ENCODE measurements at regions not wholly inside any gene's neighbourhood (a gene's known extent, or its start where the extent isn't known, plus 50 kb on each side); places are given as distances from the start of the nearest gene placed in this dataset.

DNA sequence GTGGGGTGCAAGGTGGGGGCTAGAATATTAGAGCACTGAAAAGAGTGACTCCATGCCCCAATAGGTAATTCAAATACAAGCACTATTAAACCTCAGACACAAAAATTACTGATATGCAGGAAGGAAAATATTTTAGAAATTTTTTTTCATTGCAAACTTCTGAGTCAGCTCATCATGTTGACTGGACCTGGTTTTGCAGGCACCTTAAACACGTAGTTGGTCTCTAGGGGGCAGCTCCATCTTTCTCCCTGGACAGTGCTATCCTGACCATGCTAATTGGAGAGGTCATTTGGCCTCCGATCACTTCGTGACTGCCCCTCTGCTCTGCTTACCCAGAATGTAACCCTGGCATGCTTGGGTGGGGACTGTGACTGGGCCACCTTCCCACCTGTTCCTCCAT lies 368.4 kb upstream of the MKI67 start:
- no peak overlapping the region for H3K4me3 ChIP-seq (ENCODE audit: low read depth, low read length)
- TF ChIP-seq, protein P1, sequence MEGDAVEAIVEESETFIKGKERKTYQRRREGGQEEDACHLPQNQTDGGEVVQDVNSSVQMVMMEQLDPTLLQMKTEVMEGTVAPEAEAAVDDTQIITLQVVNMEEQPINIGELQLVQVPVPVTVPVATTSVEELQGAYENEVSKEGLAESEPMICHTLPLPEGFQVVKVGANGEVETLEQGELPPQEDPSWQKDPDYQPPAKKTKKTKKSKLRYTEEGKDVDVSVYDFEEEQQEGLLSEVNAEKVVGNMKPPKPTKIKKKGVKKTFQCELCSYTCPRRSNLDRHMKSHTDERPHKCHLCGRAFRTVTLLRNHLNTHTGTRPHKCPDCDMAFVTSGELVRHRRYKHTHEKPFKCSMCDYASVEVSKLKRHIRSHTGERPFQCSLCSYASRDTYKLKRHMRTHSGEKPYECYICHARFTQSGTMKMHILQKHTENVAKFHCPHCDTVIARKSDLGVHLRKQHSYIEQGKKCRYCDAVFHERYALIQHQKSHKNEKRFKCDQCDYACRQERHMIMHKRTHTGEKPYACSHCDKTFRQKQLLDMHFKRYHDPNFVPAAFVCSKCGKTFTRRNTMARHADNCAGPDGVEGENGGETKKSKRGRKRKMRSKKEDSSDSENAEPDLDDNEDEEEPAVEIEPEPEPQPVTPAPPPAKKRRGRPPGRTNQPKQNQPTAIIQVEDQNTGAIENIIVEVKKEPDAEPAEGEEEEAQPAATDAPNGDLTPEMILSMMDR (IDR thresholded peaks at IDR 0.05; ENCODE audit: insufficient read depth, low read length, poor library complexity, severe bottlenecking) = no peak
- no peaks in the 10 kb centered on the region for H3K27me3 ChIP-seq (ENCODE audit: control insufficient read depth, insufficient read depth, low read length)
- no peak for DNase-seq (ENCODE audit: low read depth)
- H3K36me3 ChIP-seq (ENCODE audit: control insufficient read depth, insufficient read depth, low read length) = no peaks in the 10 kb centered on the region

DNA sequence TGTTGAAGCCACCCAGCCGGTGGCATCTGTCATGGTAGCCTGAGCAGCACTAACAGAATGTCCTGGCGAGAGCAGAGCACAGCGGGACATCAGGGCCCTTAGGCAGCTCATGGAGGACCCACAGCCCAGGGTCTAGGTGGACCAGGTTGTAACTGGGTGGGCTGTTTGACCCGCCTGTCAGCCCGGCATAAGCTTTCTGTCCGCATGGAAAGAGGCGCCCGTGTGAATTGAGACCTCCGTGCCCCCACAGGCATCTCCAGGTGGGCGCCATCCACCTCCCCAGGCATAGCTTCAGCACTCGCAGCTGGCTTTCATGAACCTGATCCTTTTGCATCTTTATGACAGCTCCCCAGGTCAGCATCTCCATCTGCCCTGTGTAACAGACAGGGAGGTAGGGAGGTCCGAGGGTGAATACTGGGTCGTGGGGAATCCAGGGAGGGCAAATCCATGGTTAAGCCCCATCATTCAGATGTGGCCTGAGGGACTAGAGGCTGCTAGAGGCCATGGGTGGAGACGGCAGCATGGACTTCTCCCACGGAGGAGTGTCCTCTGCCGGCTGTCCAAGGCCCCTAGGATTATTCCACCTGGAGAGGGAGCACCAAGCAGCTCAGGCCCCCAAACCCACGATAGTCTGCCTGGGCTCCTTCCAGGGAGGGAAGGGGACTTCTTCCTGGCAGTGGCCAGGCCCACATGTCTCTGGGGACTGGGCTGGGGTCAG lies 371.6 kb upstream of the MKI67 start:
- H3K36me3 ChIP-seq (ENCODE audit: control insufficient read depth, insufficient read depth, low read length) = no peaks in the 10 kb centered on the region
- no peak for DNase-seq (ENCODE audit: low read depth)
- H3K4me3 ChIP-seq (ENCODE audit: low read depth, low read length) = no peak overlapping the region
- H3K27me3 ChIP-seq (ENCODE audit: control insufficient read depth, insufficient read depth, low read length) = no peaks in the 10 kb centered on the region
- TF ChIP-seq, protein P1 (IDR thresholded peaks at IDR 0.05; ENCODE audit: insufficient read depth, low read length, poor library complexity, severe bottlenecking) = no peak

DNA sequence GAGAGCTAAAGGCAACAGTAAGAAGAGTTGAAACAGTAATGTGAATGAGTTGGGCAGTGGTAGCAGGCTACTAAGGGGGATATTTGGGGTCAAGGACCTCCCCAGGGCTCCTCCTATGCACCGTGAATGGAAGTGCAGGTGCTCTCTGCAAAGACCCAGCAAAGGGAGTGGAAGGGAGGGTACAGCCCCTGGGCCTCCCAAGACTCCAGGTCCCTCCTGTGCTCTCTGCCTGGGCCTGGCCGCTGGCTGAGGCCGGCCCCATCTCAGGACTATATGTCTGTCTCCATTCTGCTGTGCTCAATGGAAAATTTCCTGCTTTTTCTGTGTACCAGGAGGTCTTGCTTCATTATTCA lies 372.1 kb upstream of the MKI67 start:
- Histone ChIP-seq H3K4me3 (ENCODE audit: low read depth, low read length) (no peak overlapping the region), H3K36me3 (ENCODE audit: control insufficient read depth, insufficient read depth, low read length) (no peaks in the 10 kb centered on the region), H3K27me3 (ENCODE audit: control insufficient read depth, insufficient read depth, low read length) (no peaks in the 10 kb centered on the region)
- TF ChIP-seq, protein P1 (IDR thresholded peaks at IDR 0.05; ENCODE audit: insufficient read depth, low read length, poor library complexity, severe bottlenecking) = no peak
- no peak for DNase-seq (ENCODE audit: low read depth)

DNA sequence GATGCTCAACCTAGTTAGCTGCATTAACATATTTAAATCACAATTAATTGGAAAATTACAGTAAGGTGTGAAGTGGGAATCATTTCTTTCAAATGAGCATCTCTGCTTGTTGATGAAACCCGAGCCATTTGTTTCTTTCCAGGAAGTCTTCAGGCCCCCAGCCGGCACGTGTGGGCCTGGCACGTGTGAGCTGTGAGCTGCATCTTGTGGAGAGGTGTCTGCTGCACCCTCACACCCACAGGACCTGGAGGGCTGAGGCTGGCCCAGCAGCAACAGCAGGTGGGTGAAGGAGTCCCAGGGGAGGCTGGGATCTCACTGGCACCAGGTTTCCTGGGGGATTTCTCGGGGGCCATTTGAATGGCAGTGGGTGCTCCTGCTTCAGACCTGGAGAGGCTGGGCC lies 372.5 kb upstream of the MKI67 start:
- TF ChIP-seq, protein P1 (IDR thresholded peaks at IDR 0.05; ENCODE audit: insufficient read depth, low read length, poor library complexity, severe bottlenecking) = no peak
- no peak for DNase-seq (ENCODE audit: low read depth)
- Histone ChIP-seq H3K27me3 (ENCODE audit: control insufficient read depth, insufficient read depth, low read length) (no peaks in the 10 kb centered on the region), H3K36me3 (ENCODE audit: control insufficient read depth, insufficient read depth, low read length) (no peaks in the 10 kb centered on the region), H3K4me3 (ENCODE audit: low read depth, low read length) (no peak overlapping the region)

DNA sequence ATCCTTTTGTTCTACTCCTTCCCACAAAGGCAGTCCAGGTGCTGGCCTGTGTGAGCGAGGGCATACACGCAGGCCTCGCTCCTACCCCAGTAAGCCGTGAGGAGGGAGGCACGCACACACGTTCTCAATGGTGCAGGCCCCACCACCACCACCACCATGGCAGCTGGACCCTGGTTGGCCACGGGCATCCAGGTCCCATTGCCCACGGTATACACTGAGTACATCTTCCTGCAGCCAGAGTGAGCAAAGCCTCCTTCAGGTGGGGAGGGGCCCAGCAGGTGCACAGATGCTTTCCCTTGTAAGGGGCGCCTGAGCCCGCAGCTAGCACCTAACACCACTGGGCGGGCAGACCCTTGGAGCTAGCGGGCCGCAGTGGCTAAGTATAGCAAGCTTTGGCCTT lies 373.3 kb upstream of the MKI67 start:
- no peak overlapping the region for H3K4me3 ChIP-seq (ENCODE audit: low read depth, low read length)
- no peaks in the 10 kb centered on the region for H3K36me3 ChIP-seq (ENCODE audit: control insufficient read depth, insufficient read depth, low read length)
- H3K27me3 ChIP-seq (ENCODE audit: control insufficient read depth, insufficient read depth, low read length) = no peaks in the 10 kb centered on the region
- DNase-seq (ENCODE audit: low read depth) = no peak
- TF ChIP-seq, protein P1 (IDR thresholded peaks at IDR 0.05; ENCODE audit: insufficient read depth, low read length, poor library complexity, severe bottlenecking) = no peak

DNA sequence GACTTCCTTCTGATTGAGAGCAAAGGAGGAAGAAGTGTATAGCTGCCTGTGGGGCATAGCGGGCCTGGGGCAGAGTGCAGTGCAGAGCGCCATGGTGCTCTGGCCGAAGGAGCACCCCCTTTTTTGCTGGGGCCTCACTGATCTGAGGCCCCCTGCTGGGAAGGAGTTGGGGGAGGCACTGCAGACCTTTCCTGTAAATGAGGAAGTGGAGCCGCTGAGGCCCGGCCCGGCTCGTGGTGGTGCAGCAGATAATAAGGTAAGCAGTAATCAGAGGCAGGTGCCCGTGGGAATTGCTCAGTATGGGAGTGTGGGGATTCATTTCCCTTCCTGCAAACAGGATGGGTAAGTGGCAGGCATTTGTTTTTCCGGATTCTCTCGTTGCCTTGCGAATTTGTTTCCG lies 373.7 kb upstream of the MKI67 start:
- TF ChIP-seq, protein P1 (IDR thresholded peaks at IDR 0.05; ENCODE audit: insufficient read depth, low read length, poor library complexity, severe bottlenecking) = no peak
- DNase-seq (ENCODE audit: low read depth) = no peak
- H3K36me3 ChIP-seq (ENCODE audit: control insufficient read depth, insufficient read depth, low read length) = no peaks in the 10 kb centered on the region

More for the DNA sequence above, 373.7 kb upstream of the MKI67 start:
- no peak overlapping the region for H3K4me3 ChIP-seq (ENCODE audit: low read depth, low read length)
- no peaks in the 10 kb centered on the region for H3K27me3 ChIP-seq (ENCODE audit: control insufficient read depth, insufficient read depth, low read length)

Measured in kidney epithelial cell (primary cell).